SK-N-SH treated with all-trans-retinoic acid at 6 μM for 48 hours (cell line): ENCODE measurements at regions not wholly inside any gene's neighbourhood (a gene's known extent, or its start where the extent isn't known, plus 50 kb on each side); places are given as distances from the start of the nearest gene placed in this dataset.

Experiments
- ATAC-seq: fragments of 200-7000 bp; cut with Tn5 transposase; 3 replicates; pipeline ENCODE4 v1.9.1; 2020; ENCODE audit warnings: mild to moderate bottlenecking, moderate library complexity
- ARNTL ChIP-seq: fragments of 450-650 bp; formaldehyde crosslinking; IDR thresholded peaks from 2 replicates; pipeline ENCODE4 v1.5.0; 2020; ENCODE audit warnings: low read depth, mild to moderate bottlenecking, moderate library complexity, borderline replicate concordance
- BACH2 ChIP-seq: fragments of 250-450 bp; sonication (Bioruptor Pico); IDR thresholded peaks from 2 replicates; pipeline ENCODE4 v1.9.0; 2021; ENCODE audit warnings: mild to moderate bottlenecking, borderline replicate concordance
- ESRRG ChIP-seq: fragments of 250-450 bp; sonication (Bioruptor Pico); IDR thresholded peaks from 2 replicates; pipeline ENCODE4 v1.6.1; 2021; ENCODE audit warnings: mild to moderate bottlenecking
- GLIS3 ChIP-seq: fragments of 250-450 bp; sonication (Bioruptor Pico); IDR thresholded peaks from 2 replicates; pipeline ENCODE4 v1.5.0; 2020; ENCODE audit warnings: mild to moderate bottlenecking, moderate library complexity
- ISL1 ChIP-seq: fragments of 250-450 bp; sonication (Bioruptor Pico); IDR thresholded peaks from 2 replicates; pipeline ENCODE4 v2.1.2; 2022; ENCODE audit warnings: mild to moderate bottlenecking, moderate library complexity
- OSR1 ChIP-seq: fragments of 250-450 bp; sonication (Bioruptor Pico); IDR thresholded peaks from 2 replicates; pipeline ENCODE4 v1.8.0; 2022; ENCODE audit warnings: moderate library complexity, mild to moderate bottlenecking, inconsistent platforms
- PPARA ChIP-seq: fragments of 250-450 bp; sonication (Bioruptor Pico); IDR thresholded peaks from 2 replicates; pipeline ENCODE4 v1.5.0; 2020; ENCODE audit warnings: mild to moderate bottlenecking, borderline replicate concordance
- RARB ChIP-seq: fragments of 250-450 bp; sonication (Bioruptor Pico); IDR thresholded peaks from 2 replicates; pipeline ENCODE4 v1.8.0; 2021; ENCODE audit warnings: mild to moderate bottlenecking, moderate library complexity
- SNAI2 ChIP-seq: fragments of 250-450 bp; sonication (Bioruptor Pico); IDR thresholded peaks from 2 replicates; pipeline ENCODE4 v1.5.0; 2020; ENCODE audit warnings: mild to moderate bottlenecking, moderate library complexity
- TCF4 ChIP-seq: fragments of 250-450 bp; sonication (Bioruptor Pico); IDR thresholded peaks from 2 replicates; pipeline ENCODE4 v1.8.0; 2021; ENCODE audit warnings: mild to moderate bottlenecking, moderate library complexity, borderline replicate concordance
- TOX ChIP-seq: fragments of 250-450 bp; sonication (Bioruptor Pico); IDR thresholded peaks from 2 replicates; pipeline ENCODE4 v1.8.0; 2021; ENCODE audit warnings: mild to moderate bottlenecking, moderate library complexity, borderline replicate concordance
- ZC3H10 ChIP-seq: fragments of 250-450 bp; sonication (Bioruptor Pico); IDR thresholded peaks from 2 replicates; pipeline ENCODE4 v1.5.1; 2021; ENCODE audit warnings: mild to moderate bottlenecking, moderate library complexity
- ZFP3 ChIP-seq: fragments of 250-450 bp; sonication (Bioruptor Pico); IDR thresholded peaks from 2 replicates; pipeline ENCODE4 v1.5.0; 2020; ENCODE audit warnings: mild to moderate bottlenecking, moderate library complexity
- ZFP30 ChIP-seq: fragments of 450-650 bp; formaldehyde crosslinking; IDR thresholded peaks from 2 replicates; pipeline ENCODE4 v1.5.0; 2022; ENCODE audit warnings: mild to moderate bottlenecking, moderate library complexity
- ZNF565 ChIP-seq: fragments of 450-650 bp; formaldehyde crosslinking; conservative IDR thresholded peaks from 2 replicates; pipeline ENCODE4 v1.5.0; 2020; ENCODE audit warnings: low read depth, mild to moderate bottlenecking, moderate library complexity
- ZNF70 ChIP-seq: fragments of 450-650 bp; formaldehyde crosslinking; IDR thresholded peaks from 2 replicates; pipeline ENCODE4 v1.5.0; 2020; ENCODE audit warnings: mild to moderate bottlenecking, moderate library complexity
- ZNF8 ChIP-seq: fragments of 450-650 bp; formaldehyde crosslinking; IDR thresholded peaks from 2 replicates; pipeline ENCODE4 v1.5.0; 2020; ENCODE audit warnings: mild to moderate bottlenecking, moderate library complexity
- TF ChIP-seq, protein P1 (sequence below): fragments of 250-450 bp; sonication (Bioruptor Pico); IDR thresholded peaks from 2 replicates; pipeline ENCODE4 v1.8.0; 2021; ENCODE audit warnings: low read depth, mild to moderate bottlenecking, moderate library complexity, borderline replicate concordance
- TF ChIP-seq, protein P2 (sequence below): fragments of 250-450 bp; sonication (Bioruptor Pico); IDR thresholded peaks from 2 replicates; pipeline ENCODE4 v1.8.0; 2020; ENCODE audit warnings: mild to moderate bottlenecking, moderate library complexity, borderline replicate concordance
- TF ChIP-seq, protein P3 (sequence below): fragments of 250-450 bp; sonication (Bioruptor Pico); IDR thresholded peaks from 2 replicates; pipeline ENCODE4 v1.5.1; 2021; ENCODE audit warnings: mild to moderate bottlenecking, moderate library complexity
- TF ChIP-seq, protein P4 (sequence below): fragments of 250-450 bp; sonication (Bioruptor Pico); IDR thresholded peaks from 2 replicates; pipeline ENCODE4 v1.5.1; 2020; ENCODE audit warnings: low read depth, mild to moderate bottlenecking, moderate library complexity
- TF ChIP-seq, protein P5 (sequence below): fragments of 250-450 bp; sonication (Bioruptor Pico); IDR thresholded peaks from 2 replicates; pipeline ENCODE4 v1.5.0; 2020; ENCODE audit warnings: mild to moderate bottlenecking, moderate library complexity

DNA sequence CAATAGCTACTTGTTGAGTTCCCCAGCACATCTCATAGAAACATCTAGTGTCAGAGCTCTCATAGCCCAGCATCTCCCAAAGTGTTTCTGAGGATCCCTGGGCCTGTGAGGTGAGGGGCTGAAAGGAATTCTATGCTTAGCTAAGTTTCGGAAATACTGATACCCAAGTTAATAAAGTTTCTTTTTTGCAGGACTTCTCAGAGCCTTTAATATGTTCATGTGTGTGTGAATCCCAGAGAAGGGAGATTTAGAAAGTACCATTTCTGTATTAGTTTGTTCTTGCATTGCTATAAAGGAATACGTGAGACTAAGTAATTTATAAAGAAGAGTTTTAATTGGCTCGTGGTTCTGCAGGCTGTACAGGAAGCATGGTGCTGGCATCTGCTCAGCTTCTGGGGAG lies 211.2 kb downstream of the TSN start (continued):
- TF ChIP-seq, protein P1, sequence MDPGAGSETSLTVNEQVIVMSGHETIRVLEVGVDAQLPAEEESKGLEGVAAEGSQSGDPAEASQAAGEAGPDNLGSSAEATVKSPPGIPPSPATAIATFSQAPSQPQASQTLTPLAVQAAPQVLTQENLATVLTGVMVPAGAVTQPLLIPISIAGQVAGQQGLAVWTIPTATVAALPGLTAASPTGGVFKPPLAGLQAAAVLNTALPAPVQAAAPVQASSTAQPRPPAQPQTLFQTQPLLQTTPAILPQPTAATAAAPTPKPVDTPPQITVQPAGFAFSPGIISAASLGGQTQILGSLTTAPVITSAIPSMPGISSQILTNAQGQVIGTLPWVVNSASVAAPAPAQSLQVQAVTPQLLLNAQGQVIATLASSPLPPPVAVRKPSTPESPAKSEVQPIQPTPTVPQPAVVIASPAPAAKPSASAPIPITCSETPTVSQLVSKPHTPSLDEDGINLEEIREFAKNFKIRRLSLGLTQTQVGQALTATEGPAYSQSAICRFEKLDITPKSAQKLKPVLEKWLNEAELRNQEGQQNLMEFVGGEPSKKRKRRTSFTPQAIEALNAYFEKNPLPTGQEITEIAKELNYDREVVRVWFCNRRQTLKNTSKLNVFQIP, result no peak
- TF ChIP-seq ZNF70 (CRISPR knock-in tag) (no peak), ZC3H10 (CRISPR knock-in tag) (no peak)

DNA sequence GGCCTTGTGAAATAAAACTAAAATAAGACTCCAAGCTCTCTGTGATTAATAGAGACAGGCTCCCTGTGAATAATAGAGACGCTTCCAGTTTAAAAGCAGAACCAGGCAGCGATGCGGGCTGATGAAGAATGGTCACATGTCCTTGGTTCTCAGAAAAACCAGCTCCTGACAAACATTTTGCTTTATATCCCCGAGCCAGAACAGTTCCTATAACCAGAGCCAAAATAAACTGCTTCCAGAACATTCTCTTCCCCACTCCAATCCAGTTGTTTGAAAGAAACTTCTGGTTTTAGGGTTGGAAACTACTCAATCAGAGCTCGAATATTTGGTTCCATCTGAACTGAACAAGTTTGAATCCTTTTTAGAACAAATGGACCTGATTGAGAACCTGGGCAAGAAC lies 213.7 kb downstream of the TSN start:
- TF ChIP-seq, protein P2, sequence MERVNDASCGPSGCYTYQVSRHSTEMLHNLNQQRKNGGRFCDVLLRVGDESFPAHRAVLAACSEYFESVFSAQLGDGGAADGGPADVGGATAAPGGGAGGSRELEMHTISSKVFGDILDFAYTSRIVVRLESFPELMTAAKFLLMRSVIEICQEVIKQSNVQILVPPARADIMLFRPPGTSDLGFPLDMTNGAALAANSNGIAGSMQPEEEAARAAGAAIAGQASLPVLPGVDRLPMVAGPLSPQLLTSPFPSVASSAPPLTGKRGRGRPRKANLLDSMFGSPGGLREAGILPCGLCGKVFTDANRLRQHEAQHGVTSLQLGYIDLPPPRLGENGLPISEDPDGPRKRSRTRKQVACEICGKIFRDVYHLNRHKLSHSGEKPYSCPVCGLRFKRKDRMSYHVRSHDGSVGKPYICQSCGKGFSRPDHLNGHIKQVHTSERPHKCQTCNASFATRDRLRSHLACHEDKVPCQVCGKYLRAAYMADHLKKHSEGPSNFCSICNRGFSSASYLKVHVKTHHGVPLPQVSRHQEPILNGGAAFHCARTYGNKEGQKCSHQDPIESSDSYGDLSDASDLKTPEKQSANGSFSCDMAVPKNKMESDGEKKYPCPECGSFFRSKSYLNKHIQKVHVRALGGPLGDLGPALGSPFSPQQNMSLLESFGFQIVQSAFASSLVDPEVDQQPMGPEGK (CRISPR knock-in tag), result no peak
- TF ChIP-seq BACH2 (CRISPR knock-in tag) (no peak), OSR1 (CRISPR knock-in tag) (no peak), ESRRG (no peak), ZNF8 (CRISPR knock-in tag) (no peak), ZFP3 (CRISPR knock-in tag) (no peak)
- no peak for ATAC-seq

DNA sequence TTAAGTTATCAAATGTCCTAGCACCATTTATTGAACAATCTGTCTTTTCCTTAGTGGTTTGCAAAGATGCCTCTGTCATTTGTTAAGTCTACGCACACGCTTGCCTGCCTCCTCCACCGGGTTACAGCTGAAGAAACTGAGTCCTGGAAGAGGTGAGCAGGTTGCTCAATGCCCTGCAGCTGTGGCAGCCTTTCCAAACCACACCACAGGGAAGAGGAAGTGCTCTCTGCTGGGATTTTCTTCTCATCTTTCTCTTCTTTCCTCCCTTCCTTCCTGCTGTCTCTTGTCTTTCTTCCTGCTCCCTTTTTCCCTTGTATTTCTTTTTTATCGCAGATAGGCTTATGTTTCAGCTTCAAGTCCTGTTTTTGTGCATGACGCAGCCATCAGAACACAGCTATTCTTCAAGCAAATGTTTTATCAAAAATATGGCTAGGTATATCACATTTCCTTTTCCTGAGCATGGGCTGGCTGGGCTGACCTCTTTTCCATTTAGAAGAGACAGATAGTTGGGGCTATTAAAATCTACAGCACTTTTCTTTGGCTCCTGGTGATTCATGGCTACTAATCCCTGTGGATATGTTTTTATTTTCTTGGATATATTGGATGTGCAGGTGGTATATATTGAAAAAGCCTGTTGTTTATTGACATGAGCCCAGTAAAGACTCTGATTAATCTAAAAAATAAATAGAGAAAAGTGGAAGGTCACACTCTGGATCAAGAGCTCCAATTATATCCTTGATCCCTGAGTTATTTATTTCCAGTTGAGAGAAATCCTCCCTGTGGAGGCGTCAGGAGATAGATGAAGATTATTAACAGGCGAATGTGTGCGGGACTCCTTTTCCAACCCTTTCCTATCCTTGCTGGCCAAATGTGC lies 214.6 kb downstream of the TSN start:
- TF ChIP-seq, protein P3, sequence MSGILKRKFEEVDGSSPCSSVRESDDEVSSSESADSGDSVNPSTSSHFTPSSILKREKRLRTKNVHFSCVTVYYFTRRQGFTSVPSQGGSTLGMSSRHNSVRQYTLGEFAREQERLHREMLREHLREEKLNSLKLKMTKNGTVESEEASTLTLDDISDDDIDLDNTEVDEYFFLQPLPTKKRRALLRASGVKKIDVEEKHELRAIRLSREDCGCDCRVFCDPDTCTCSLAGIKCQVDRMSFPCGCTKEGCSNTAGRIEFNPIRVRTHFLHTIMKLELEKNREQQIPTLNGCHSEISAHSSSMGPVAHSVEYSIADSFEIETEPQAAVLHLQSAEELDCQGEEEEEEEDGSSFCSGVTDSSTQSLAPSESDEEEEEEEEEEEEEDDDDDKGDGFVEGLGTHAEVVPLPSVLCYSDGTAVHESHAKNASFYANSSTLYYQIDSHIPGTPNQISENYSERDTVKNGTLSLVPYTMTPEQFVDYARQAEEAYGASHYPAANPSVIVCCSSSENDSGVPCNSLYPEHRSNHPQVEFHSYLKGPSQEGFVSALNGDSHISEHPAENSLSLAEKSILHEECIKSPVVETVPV (CRISPR knock-in tag), result no peak
- TF ChIP-seq ISL1 (CRISPR knock-in tag) (no peak), ARNTL (CRISPR knock-in tag) (no peak), OSR1 (CRISPR knock-in tag) (no peak), ZNF70 (CRISPR knock-in tag) (no peak), ZNF565 (CRISPR knock-in tag) (no peak), ZNF8 (CRISPR knock-in tag) (no peak), PPARA (no peak), TCF4 (CRISPR knock-in tag) (no peak), SNAI2 (no peak), ZC3H10 (CRISPR knock-in tag) (no peak), RARB (CRISPR knock-in tag) (no peak), TOX (CRISPR knock-in tag) (no peak), ZFP3 (CRISPR knock-in tag) (no peak)
- TF ChIP-seq, protein P2 (CRISPR knock-in tag), result no peak
- TF ChIP-seq, protein P4, sequence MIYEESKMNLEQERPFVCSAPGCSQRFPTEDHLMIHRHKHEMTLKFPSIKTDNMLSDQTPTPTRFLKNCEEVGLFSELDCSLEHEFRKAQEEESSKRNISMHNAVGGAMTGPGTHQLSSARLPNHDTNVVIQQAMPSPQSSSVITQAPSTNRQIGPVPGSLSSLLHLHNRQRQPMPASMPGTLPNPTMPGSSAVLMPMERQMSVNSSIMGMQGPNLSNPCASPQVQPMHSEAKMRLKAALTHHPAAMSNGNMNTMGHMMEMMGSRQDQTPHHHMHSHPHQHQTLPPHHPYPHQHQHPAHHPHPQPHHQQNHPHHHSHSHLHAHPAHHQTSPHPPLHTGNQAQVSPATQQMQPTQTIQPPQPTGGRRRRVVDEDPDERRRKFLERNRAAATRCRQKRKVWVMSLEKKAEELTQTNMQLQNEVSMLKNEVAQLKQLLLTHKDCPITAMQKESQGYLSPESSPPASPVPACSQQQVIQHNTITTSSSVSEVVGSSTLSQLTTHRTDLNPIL (CRISPR knock-in tag), result no peak
- no peak for ATAC-seq

DNA sequence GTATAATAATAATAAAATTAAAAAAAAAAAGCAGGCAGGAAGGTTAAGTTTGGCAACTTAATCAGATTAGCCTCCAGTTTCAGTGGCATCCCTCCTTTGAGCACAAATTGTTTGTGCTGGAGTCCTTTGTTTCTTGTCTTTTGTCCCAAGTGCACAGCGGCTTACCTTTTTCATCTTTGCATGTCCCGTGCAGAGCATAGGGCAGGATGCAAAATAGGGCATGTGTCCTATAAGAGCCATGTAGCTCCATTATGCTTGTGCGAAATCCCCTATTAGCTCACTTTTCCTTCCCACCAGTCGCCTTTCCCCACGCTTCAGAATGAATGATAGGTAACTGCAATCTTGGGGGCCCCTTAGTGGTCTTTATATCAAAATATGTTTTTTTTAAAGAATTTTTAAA lies 216.8 kb downstream of the TSN start:
- TF ChIP-seq ARNTL (CRISPR knock-in tag) (no peak), GLIS3 (no peak), ZFP30 (no peak), ISL1 (CRISPR knock-in tag) (no peak), ZNF70 (CRISPR knock-in tag) (no peak)
- TF ChIP-seq, protein P5, sequence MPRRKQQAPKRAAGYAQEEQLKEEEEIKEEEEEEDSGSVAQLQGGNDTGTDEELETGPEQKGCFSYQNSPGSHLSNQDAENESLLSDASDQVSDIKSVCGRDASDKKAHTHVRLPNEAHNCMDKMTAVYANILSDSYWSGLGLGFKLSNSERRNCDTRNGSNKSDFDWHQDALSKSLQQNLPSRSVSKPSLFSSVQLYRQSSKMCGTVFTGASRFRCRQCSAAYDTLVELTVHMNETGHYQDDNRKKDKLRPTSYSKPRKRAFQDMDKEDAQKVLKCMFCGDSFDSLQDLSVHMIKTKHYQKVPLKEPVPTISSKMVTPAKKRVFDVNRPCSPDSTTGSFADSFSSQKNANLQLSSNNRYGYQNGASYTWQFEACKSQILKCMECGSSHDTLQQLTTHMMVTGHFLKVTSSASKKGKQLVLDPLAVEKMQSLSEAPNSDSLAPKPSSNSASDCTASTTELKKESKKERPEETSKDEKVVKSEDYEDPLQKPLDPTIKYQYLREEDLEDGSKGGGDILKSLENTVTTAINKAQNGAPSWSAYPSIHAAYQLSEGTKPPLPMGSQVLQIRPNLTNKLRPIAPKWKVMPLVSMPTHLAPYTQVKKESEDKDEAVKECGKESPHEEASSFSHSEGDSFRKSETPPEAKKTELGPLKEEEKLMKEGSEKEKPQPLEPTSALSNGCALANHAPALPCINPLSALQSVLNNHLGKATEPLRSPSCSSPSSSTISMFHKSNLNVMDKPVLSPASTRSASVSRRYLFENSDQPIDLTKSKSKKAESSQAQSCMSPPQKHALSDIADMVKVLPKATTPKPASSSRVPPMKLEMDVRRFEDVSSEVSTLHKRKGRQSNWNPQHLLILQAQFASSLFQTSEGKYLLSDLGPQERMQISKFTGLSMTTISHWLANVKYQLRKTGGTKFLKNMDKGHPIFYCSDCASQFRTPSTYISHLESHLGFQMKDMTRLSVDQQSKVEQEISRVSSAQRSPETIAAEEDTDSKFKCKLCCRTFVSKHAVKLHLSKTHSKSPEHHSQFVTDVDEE (CRISPR knock-in tag), result no peak
- ATAC-seq, result no peak
